ENCODE measurements at regions not wholly inside any gene's neighbourhood (a gene's known extent, or its start where the extent isn't known, plus 50 kb on each side); places are given as distances from the start of the nearest gene placed in this dataset.
"Not testable (repeated sequence)": the region's sequence is repeated elsewhere in the genome, so short reads cannot be mapped to it uniquely, and the experiment has no call there.

DNA sequence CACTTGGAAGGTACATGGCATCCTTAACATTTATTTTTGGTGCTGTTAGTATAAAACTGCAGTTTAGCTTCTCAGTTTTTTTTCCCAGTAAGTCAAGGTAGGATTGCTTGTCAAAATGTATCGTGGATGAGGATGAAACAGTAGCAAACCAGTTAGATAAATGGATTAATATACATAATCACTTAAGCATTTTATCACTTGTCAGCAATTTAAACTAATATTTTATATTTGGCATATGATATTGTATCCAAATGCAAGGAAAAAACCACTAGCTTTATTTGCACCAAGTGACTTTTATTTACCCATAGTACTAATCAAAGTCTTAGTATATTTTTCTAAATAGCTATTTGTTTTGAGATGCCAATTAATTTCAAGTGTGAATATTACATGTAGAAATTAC, 137.7 kb upstream of the XIRP2 start:
- TF ChIP-seq CTCF (IDR thresholded peaks at IDR 0.05) = no peak
- Histone ChIP-seq H3K4me2 (replicated peaks; ENCODE audit: extremely low read depth, low read length, poor library complexity, severe bottlenecking) (no peak overlapping the region), H3K27me3 (ENCODE audit: control insufficient read depth in 2 of 2, insufficient read depth in 2 of 2, low read length in 2 of 2) (no peaks in the 10 kb centered on the region), H3K27ac (ENCODE audit: low read depth in 1 of 2, low read length in 2 of 2) (no peak overlapping the region), H3K36me3 (replicated peaks in 1 of 2; ENCODE audit: control insufficient read depth in 1 of 2, insufficient read depth in 2 of 2, low read length in 2 of 2) (no peaks in the 10 kb centered on the region), H3K4me1 (ENCODE audit: control insufficient read depth in 1 of 2, insufficient read depth in 2 of 2, low read length in 2 of 2) (no peaks in the 10 kb centered on the region), H3K9me3 (replicated peaks in 1 of 2; ENCODE audit: control insufficient read depth in 1 of 2, insufficient read depth in 1 of 2, low read length in 2 of 2) (peaks cover 3 to 4% of the 10 kb centered on the region in 2 donors), H3K79me2 (ENCODE audit: insufficient read depth, low read length) (no peaks in the 10 kb centered on the region), H3K4me3 (replicated peaks in 1 of 3; ENCODE audit: low read depth in 2 of 3, low read length in 3 of 3) (no peak overlapping the region), H2AFZ (ENCODE audit: insufficient read depth, low read depth, low read length, poor library complexity, severe bottlenecking) (no peak overlapping the region), H4K20me1 (ENCODE audit: insufficient read depth, low read length) (no peaks in the 10 kb centered on the region), H3K9ac (ENCODE audit: insufficient read depth, low read length, poor library complexity, severe bottlenecking) (no peak overlapping the region)
- H3K4me1 Mint-ChIP-seq = no peaks in the 10 kb centered on the region
- H3K4me3 Mint-ChIP-seq = no peak overlapping the region
- peaks cover 2 to 12% (median 10%) of the 10 kb centered on the region in 7 donors for H3K9me3 Mint-ChIP-seq
- no peak for DNase-seq
- no peak overlapping the region for H3K27ac Mint-ChIP-seq
- no peaks in the 10 kb centered on the region for H3K27me3 Mint-ChIP-seq (ENCODE audit: low read depth in 3 of 3)
- no peaks in the 10 kb centered on the region for H3K36me3 Mint-ChIP-seq
- WGBS (ENCODE audit: insufficient coverage) = no CpG with 5 or more reads among the region's 1 CpG
- intact Hi-C loops (cut with micrococcal nuclease) = no loop called here

DNA sequence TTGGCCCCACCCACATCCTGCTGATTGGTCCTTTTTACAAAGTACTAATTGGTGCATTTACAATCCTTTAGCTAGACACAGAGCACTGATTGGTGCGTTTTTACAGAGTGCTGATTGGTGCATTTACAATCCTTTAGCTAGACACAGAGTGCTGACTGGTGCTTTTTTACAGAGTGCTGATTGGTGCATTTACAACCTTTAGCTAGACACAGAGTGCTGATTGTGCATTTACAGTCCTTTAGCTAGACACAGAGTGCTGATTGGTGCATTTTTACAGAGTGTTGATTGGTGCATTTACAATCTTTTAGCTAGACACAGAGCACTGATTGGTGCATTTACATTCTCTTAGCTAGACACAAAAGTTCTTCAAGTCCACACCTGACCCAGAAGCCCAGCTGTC, 144.2 kb upstream of the XIRP2 start:
- H3K79me2 ChIP-seq (ENCODE audit: insufficient read depth, low read length); H3K27me3 Mint-ChIP-seq (ENCODE audit: low read depth in 3 of 3); DNase-seq; intact Hi-C loops (cut with micrococcal nuclease); H3K27me3 ChIP-seq (ENCODE audit: control insufficient read depth in 2 of 2, insufficient read depth in 2 of 2, low read length in 2 of 2); H3K9ac ChIP-seq (ENCODE audit: insufficient read depth, low read length, poor library complexity, severe bottlenecking); H2AFZ ChIP-seq (ENCODE audit: insufficient read depth, low read depth, low read length, poor library complexity, severe bottlenecking); H3K27ac ChIP-seq (ENCODE audit: low read depth in 1 of 2, low read length in 2 of 2); H3K36me3 Mint-ChIP-seq; H3K36me3 ChIP-seq (replicated peaks in 1 of 2; ENCODE audit: control insufficient read depth in 1 of 2, insufficient read depth in 2 of 2, low read length in 2 of 2); H3K4me3 Mint-ChIP-seq; H3K4me3 ChIP-seq (replicated peaks in 1 of 3; ENCODE audit: low read depth in 2 of 3, low read length in 3 of 3); H3K4me1 Mint-ChIP-seq; H3K27ac Mint-ChIP-seq; H3K4me2 ChIP-seq (replicated peaks; ENCODE audit: extremely low read depth, low read length, poor library complexity, severe bottlenecking); H4K20me1 ChIP-seq (ENCODE audit: insufficient read depth, low read length); H3K4me1 ChIP-seq (ENCODE audit: control insufficient read depth in 1 of 2, insufficient read depth in 2 of 2, low read length in 2 of 2): not testable (repeated sequence)
- 100% methylated on average over 1 of the region's 1 CpG for WGBS (ENCODE audit: insufficient coverage)
- H3K9me3 ChIP-seq (replicated peaks in 1 of 2; ENCODE audit: control insufficient read depth in 1 of 2, insufficient read depth in 1 of 2, low read length in 2 of 2) = peaks cover 44 to 56% of the 10 kb centered on the region in 2 donors
- H3K9me3 Mint-ChIP-seq = peaks cover 23 to 61% (median 53%) of the 10 kb centered on the region in 7 donors

DNA sequence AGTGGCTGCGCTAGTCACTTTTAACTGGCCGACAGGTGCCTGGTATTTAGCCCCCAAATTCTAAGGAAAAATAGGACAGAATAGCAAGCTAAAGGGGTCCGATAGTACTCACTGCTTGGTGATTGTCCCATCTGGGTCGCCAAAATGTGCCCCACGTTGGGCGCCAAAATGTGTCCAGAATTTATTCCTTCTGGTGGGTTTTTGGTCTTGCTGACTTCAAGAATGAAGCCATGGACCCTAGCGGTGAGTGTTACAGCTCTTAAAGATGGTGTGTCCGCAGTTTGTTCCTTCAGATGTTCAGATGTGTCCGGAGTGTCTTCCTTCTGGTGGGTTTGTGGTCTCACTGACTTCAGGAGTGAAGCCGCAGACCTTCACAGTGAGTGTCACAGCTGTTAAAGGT, 144.8 kb upstream of the XIRP2 start:
- DNase-seq; H4K20me1 ChIP-seq (ENCODE audit: insufficient read depth, low read length); H3K4me1 ChIP-seq (ENCODE audit: control insufficient read depth in 1 of 2, insufficient read depth in 2 of 2, low read length in 2 of 2); H3K27ac Mint-ChIP-seq; H3K79me2 ChIP-seq (ENCODE audit: insufficient read depth, low read length); H3K36me3 ChIP-seq (replicated peaks in 1 of 2; ENCODE audit: control insufficient read depth in 1 of 2, insufficient read depth in 2 of 2, low read length in 2 of 2); intact Hi-C loops (cut with micrococcal nuclease); H3K4me1 Mint-ChIP-seq; H3K27me3 ChIP-seq (ENCODE audit: control insufficient read depth in 2 of 2, insufficient read depth in 2 of 2, low read length in 2 of 2); H3K4me3 Mint-ChIP-seq; H3K36me3 Mint-ChIP-seq; H3K27ac ChIP-seq (ENCODE audit: low read depth in 1 of 2, low read length in 2 of 2); H3K27me3 Mint-ChIP-seq (ENCODE audit: low read depth in 3 of 3); H3K9ac ChIP-seq (ENCODE audit: insufficient read depth, low read length, poor library complexity, severe bottlenecking); H2AFZ ChIP-seq (ENCODE audit: insufficient read depth, low read depth, low read length, poor library complexity, severe bottlenecking); H3K4me2 ChIP-seq (replicated peaks; ENCODE audit: extremely low read depth, low read length, poor library complexity, severe bottlenecking); H3K4me3 ChIP-seq (replicated peaks in 1 of 3; ENCODE audit: low read depth in 2 of 3, low read length in 3 of 3): not testable (repeated sequence)
- H3K9me3 ChIP-seq (replicated peaks in 1 of 2; ENCODE audit: control insufficient read depth in 1 of 2, insufficient read depth in 1 of 2, low read length in 2 of 2) = peaks cover 49 to 60% of the 10 kb centered on the region in 2 donors
- peaks cover 26 to 63% (median 57%) of the 10 kb centered on the region in 7 donors for H3K9me3 Mint-ChIP-seq
- WGBS (ENCODE audit: insufficient coverage) = 92% methylated on average over 10 of the region's 10 CpGs
